Body of pancreas (tissue), 4 donors: ENCODE measurements at regions not wholly inside any gene's neighbourhood (a gene's known extent, or its start where the extent isn't known, plus 50 kb on each side); places are given as distances from the start of the nearest gene placed in this dataset.

ENCODE experiments used
- ATAC-seq: fragments of 150-250 bp; one replicate; pipeline ENCODE4 v1.9.1; 2016
- DNase-seq, 4 donors: peaks; one replicate each; pipeline ENCODE4 v3.0.0-alpha.2; 2019
- H3K27ac ChIP-seq, 4 donors: fragments of 200-600 bp; sonication (generic); 1 replicate in 3 of 4; 2 replicates in 1 of 4; pipeline versions ENCODE4 v1.5.1 to v1.6.1; 2016 to 2019; ENCODE audit warnings: mild to moderate bottlenecking in 1 of 4, mixed read lengths in 1 of 4, moderate library complexity in 1 of 4
- H3K27me3 ChIP-seq, 2 donors: fragments of 200-600 bp; sonication (generic); one replicate each; pipeline ENCODE4 v1.6.0; 2016; ENCODE audit warnings: mild to moderate bottlenecking in 1 of 2
- H3K36me3 ChIP-seq, 2 donors: fragments of 200-600 bp; sonication (generic); replicated peaks in 1 of 2; 2 replicates each; pipeline ENCODE4 v1.5.1; 2016; ENCODE audit warnings: low read depth in 2 of 2; ENCODE audit not compliant: insufficient read depth in 1 of 2
- H3K4me1 ChIP-seq: fragments of 200-600 bp; sonication (generic); one replicate; pipeline ENCODE4 v1.6.0; 2016
- H3K4me3 ChIP-seq, 2 donors: fragments of 200-600 bp; sonication (generic); 1 replicate in 1 of 2; 2 replicates in 1 of 2; pipeline ENCODE4 v1.5.1; 2016 to 2019
- H3K9me3 ChIP-seq, 3 donors: fragments of 200-600 bp; sonication (generic); 1 replicate in 2 of 3; 2 replicates in 1 of 3; pipeline ENCODE4 v1.5.1; 2016
- CTCF ChIP-seq, 7 experiments: fragments of 450-650 bp in 4 of 7; fragments of 200-600 bp in 3 of 7; sonication (generic) in 3 of 7; IDR thresholded peaks; one replicate each; pipeline ENCODE4 v1.5.1; 2016 to 2019; ENCODE audit warnings: antibody characterized with exemption in 7 of 7
- POLR2A ChIP-seq, 3 donors: fragments of 450-650 bp; IDR thresholded peaks; one replicate each; pipeline ENCODE4 v1.6.1; 2016; ENCODE audit warnings: antibody characterized with exemption in 3 of 3, mild to moderate bottlenecking in 2 of 3
- WGBS, 2 donors: methylation state at CpG; one replicate each; pipeline ENCODE4 v1.1.5; 2017; 5-methylcytosine and 5-hydroxymethylcytosine counted together
- intact Hi-C: fragments of 100-400 bp; cut with DNase I; formaldehyde crosslinking; loops from one replicate; pipeline ENCODE4 v1.15.1; 2023

DNA sequence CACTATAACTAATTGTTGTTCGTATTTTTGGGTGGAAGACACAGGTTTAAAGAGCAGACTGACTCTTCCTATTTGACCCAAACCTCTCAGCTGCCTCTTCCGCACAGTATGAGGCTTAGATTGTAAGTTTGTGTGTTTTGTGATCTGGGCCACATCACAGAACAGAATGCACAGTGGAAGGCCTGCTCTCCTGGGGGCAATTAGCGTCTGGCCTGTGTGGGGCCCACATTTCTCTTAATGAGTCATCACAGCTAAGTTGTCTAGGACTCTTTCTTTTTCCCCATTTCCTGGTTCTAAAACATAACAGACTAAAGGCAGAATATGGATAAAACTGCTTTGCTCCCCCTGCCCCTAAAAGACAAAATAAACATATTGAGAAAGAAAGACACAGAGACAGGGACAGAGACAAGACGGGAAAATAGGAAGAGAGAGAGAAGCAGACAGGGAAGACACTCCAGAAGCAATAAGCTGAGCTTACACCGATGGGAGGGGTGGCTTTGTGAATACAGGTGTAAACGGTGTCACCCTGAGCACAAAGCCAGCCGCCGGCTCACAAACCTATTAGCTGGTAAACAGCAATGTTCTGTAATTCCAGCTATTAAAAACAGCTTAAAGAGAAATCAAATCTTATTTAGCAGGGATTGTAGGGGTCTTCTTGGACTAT is 127.4 kb upstream of the OPCML start:
- DNase-seq (no peak), ATAC-seq (no peak)
- Histone ChIP-seq H3K27me3 (no peaks in the 10 kb centered on the region), H3K9me3 (peaks cover 0 to 12% (median 0%) of the 10 kb centered on the region in 3 donors), H3K4me3 (no peak overlapping the region), H3K27ac (no peak overlapping the region), H3K36me3 (no peaks in the 10 kb centered on the region), H3K4me1 (no peaks in the 10 kb centered on the region)
- intact Hi-C loops, result no loop called here
- TF ChIP-seq POLR2A (IDR thresholded peaks at IDR 0.05) (no peak), CTCF (IDR thresholded peaks at IDR 0.05) (no peak)
- WGBS, 2 donors, result 27 to 30% methylated on average over 8 of the region's 8 CpGs

GRCh38 chr11:133657054-133657453 is 124.8 kb upstream of the OPCML start:
- Histone ChIP-seq H3K4me3 (no peak overlapping the region), H3K27ac (no peak overlapping the region), H3K36me3 (no peaks in the 10 kb centered on the region), H3K9me3 (peaks cover 0 to 12% (median 0%) of the 10 kb centered on the region in 3 donors), H3K4me1 (no peaks in the 10 kb centered on the region), H3K27me3 (no peaks in the 10 kb centered on the region)
- intact Hi-C loops, result no loop called here
- WGBS, 2 donors, result 40% methylated on average over 3 of the region's 3 CpGs
- TF ChIP-seq CTCF (IDR thresholded peaks at IDR 0.05), result no peak
- ATAC-seq (no peak), DNase-seq (no peak)

- Histone ChIP-seq H3K27me3 (no peaks in the 10 kb centered on the region), H3K4me1 (no peaks in the 10 kb centered on the region), H3K36me3 (no peaks in the 10 kb centered on the region), H3K27ac (no peak overlapping the region), H3K9me3 (peaks cover 0 to 12% (median 0%) of the 10 kb centered on the region in 3 donors), H3K4me3 (no peak overlapping the region)
- no peak for TF ChIP-seq CTCF (IDR thresholded peaks at IDR 0.05)
- TF ChIP-seq POLR2A (IDR thresholded peaks at IDR 0.05), result no peak
- ATAC-seq (no peak), DNase-seq (no peak)
- WGBS, 2 donors, result 51 to 67% methylated on average over 13 of the region's 13 CpGs
- intact Hi-C loops, result no loop called here
These were observed 123.9 kb upstream of the OPCML start for GRCh38 chr11:133656082-133656635.

GRCh38 chr11:133654630-133655212 is 122.4 kb upstream of the OPCML start:
- no peak for ATAC-seq
- WGBS, 2 donors, result 29 to 44% methylated on average over 12 of the region's 12 CpGs
- no peak overlapping the region for H3K4me3 ChIP-seq
- H3K27me3 ChIP-seq, result no peaks in the 10 kb centered on the region
- peaks cover 0 to 12% (median 0%) of the 10 kb centered on the region in 3 donors for H3K9me3 ChIP-seq
- H3K36me3 ChIP-seq, result no peaks in the 10 kb centered on the region
- H3K27ac ChIP-seq, result no peak overlapping the region
- H3K4me1 ChIP-seq, result no peaks in the 10 kb centered on the region
- intact Hi-C loops, result no loop called here
- no peak for TF ChIP-seq POLR2A (IDR thresholded peaks at IDR 0.05)
- no peak for TF ChIP-seq CTCF (IDR thresholded peaks at IDR 0.05)
- no peak for DNase-seq
